GM12801 (cell line): ENCODE measurements at regions not wholly inside any gene's neighbourhood (a gene's known extent, or its start where the extent isn't known, plus 50 kb on each side); places are given as distances from the start of the nearest gene placed in this dataset.

Experiments
- CTCF ChIP-seq: IDR thresholded peaks from one replicate; pipeline ENCODE4 v1.5.1; 2011; ENCODE audit warnings: control low read depth; ENCODE audit not compliant: insufficient read length; ENCODE audit errors: extremely low read depth

GRCh38 chr20:52889225-52889624 is 82.9 kb upstream of the TSHZ2 start:
- no peak for TF ChIP-seq CTCF

GRCh38 chr20:52888096-52888495 is 84.1 kb upstream of the TSHZ2 start:
- no peak for TF ChIP-seq CTCF

DNA sequence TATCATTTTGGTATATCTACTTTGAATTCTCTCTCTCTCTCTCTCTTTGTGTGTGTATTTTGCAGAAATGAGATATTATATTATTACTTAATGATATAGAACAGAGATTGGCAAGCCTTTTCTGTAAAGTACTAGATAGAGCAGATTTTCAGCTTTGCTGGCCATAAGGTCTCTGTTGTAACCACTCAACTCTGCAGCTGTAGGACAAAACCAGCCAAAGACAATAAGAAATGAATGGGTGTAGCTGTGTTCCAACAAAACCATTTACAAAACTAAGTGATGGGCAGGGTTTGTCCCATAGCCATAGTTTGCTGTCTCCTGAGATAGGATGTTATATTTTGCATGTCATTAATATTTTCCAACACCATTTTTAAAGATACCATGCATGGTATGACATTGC is 91.2 kb upstream of the TSHZ2 start:
- TF ChIP-seq CTCF: no peak

DNA sequence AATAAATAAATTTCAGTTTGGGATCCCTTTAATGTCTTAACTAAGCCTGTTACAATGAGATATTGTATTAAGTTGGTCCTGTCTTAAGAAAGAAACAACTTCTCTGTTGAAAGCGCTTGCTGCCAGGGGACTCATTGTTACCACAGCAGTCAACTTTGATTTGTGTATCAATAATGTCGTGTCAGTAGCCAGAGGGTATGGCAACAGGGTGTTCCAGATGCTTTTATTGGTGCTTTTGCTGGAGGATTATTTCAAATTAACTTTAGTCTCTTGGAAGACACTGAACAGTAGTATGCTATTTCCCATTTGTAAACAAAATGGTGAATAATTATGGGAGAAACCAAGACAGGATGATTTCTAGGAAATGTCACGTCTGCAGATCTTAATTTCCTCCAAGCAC is 91.9 kb upstream of the TSHZ2 start:
- TF ChIP-seq CTCF: no peak

GRCh38 chr20:52874241-52874640 is 97.9 kb upstream of the TSHZ2 start:
- TF ChIP-seq CTCF: no peak

DNA sequence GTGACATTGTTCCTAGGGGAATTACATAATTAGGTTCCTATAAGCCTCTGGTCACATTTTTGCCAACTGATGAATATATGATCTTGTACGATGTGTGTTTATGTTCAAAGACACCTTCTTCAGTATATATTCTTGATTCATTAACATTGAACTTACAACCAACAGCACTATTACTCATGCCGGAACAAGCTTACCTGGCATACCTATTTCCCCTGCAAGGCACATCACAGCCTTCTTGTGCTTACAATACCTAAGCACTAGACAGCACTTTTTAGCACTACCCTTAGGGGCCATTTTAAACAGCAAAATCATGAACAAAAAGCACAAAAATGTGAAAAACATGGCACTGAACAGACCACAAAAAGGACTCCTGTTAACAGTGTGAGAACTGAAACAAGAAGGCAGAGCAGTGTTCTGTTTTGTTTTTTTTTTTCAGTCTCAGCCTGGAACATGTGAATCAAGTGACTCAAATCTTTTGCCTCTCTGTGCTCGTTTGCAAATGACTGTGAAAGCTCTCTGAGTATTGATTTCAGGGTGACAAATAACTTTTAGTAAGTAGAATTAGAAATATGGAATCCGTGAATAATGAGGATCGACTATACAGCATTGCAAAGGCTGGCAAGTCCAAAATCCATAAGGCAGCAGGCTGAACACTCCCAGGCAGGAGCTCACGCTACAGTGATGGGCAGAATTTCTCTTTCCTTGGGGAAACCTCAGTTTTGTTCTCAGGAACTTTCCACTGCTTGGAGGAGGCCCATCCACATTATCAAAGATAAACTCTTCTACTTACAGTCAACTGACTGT is 102.3 kb upstream of the TSHZ2 start:
- TF ChIP-seq CTCF: no peak

DNA sequence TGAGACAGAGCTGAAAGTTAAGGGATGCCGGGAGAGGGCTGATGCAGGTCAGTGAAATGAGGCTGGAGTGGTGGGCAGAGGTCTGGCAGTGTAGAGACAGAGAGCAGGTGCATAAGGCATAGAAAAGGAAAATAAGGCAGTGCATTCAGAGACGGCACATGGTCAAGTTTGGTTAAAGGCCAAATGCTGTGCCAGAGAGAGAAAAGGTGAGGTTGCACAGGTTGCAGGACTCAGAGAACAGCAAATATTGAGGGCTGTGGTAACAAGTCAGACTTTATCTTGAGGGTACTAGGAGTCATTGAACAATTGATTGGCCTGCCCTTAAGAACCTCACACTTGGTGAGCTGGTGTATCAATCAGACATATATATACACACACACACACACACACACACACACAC is 102.9 kb upstream of the TSHZ2 start:
- no peak for TF ChIP-seq CTCF
